ENCODE measurements at regions not wholly inside any gene's neighbourhood (a gene's known extent, or its start where the extent isn't known, plus 50 kb on each side); places are given as distances from the start of the nearest gene placed in this dataset.
"Not testable (repeated sequence)": the region's sequence is repeated elsewhere in the genome, so short reads cannot be mapped to it uniquely, and the experiment has no call there.

DNA sequence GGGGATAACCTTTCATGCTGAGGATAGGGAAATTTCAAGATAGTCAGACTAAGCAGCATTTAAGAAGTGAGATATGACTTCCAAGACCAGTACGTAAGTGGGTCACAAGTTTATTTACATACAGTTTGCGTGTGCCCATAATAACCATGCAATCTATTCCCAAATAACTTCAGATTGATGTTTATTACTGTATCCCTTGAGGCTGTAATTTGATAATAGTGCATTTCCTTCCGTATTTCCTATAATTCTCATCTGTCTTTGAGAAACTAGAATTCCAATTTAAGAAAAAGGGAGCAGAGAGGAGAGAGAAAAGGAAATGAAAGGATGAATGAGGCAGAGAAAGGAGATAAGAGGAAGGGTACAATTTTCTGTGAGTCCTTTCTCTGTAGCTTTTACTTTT, 1073.1 kb downstream of the EPHA3 start:
- Mint-ChIP-seq H3K27ac (no peak overlapping the region), H3K27me3 (no peaks in the 10 kb centered on the region), H3K9me3 (no peaks in the 10 kb centered on the region), H3K4me3 (no peak overlapping the region), H3K4me1 (ENCODE audit: low read depth) (no peaks in the 10 kb centered on the region), H3K36me3 (ENCODE audit: low read depth) (no peaks in the 10 kb centered on the region)
- no peaks in the 10 kb centered on the region for H3K4me1 ChIP-seq (ENCODE audit: insufficient read depth, low read length)
- no peaks in the 10 kb centered on the region for H3K36me3 ChIP-seq (ENCODE audit: insufficient read depth, low read length)
- peaks cover 0 to 13% of the 10 kb centered on the region in 2 experiments for H3K9me3 ChIP-seq (ENCODE audit: control insufficient read depth in 1 of 2, insufficient read depth in 1 of 2, low read length in 2 of 2)
- ATAC-seq (ENCODE audit: poor library complexity) = no peak
- DNase-seq = no peak
- TF ChIP-seq, protein P1, sequence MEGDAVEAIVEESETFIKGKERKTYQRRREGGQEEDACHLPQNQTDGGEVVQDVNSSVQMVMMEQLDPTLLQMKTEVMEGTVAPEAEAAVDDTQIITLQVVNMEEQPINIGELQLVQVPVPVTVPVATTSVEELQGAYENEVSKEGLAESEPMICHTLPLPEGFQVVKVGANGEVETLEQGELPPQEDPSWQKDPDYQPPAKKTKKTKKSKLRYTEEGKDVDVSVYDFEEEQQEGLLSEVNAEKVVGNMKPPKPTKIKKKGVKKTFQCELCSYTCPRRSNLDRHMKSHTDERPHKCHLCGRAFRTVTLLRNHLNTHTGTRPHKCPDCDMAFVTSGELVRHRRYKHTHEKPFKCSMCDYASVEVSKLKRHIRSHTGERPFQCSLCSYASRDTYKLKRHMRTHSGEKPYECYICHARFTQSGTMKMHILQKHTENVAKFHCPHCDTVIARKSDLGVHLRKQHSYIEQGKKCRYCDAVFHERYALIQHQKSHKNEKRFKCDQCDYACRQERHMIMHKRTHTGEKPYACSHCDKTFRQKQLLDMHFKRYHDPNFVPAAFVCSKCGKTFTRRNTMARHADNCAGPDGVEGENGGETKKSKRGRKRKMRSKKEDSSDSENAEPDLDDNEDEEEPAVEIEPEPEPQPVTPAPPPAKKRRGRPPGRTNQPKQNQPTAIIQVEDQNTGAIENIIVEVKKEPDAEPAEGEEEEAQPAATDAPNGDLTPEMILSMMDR (IDR thresholded peaks at IDR 0.05) = no peak
- POLR2A ChIA-PET = no interaction called here
- intact Hi-C loops (cut with DNase I, micrococcal nuclease) = loop anchor here in 1 of 2 experiments (10.0 kb wide), 1 partner anchor 1976 kb away; no protein-coding TSS in a partner anchor
- CTCF ChIA-PET = no interaction called here
- H3K4me3 ChIP-seq (ENCODE audit: low read length) = no peak overlapping the region
- no peak overlapping the region for H3K27ac ChIP-seq (ENCODE audit: low read depth in 1 of 2, low read length in 2 of 2)
- no peaks in the 10 kb centered on the region for H3K27me3 ChIP-seq (ENCODE audit: control insufficient read depth in 1 of 2, insufficient read depth in 2 of 2, low read length in 2 of 2)

DNA sequence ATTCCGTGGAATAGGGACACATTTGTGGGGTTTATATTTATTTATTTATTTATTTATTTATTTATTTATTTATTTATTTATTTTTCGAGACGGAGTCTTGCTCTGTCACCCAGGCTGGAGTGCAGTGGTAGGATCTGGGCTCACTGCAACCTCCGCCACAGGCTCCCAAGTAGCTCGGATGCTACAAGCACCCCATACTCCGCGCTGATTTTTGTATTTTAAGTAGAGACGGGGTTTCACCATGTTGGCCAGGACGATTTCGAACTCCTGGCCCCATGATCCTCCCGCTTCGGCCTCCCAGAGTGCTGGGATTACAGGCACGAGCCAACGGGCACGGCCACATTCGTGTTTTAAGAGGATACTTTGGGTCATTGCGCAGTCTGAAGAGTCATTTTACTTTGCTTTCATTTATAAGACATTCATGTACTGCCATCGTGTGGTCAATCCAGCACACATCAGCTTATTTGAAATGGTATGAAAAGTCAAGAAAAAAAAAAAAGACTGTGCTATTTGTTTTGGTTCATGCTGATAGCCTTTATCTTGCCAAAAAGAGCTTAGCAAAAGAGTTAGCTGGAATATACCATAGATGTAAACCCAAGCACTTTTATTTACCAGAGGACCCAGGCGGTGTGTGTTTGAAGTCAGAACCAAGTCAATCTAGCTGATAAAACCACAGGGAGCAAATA, 1075.0 kb downstream of the EPHA3 start:
- DNase-seq; H3K4me1 Mint-ChIP-seq (ENCODE audit: low read depth); H3K36me3 Mint-ChIP-seq (ENCODE audit: low read depth); H3K9me3 Mint-ChIP-seq; CTCF ChIA-PET; H3K36me3 ChIP-seq (ENCODE audit: insufficient read depth, low read length); H3K27me3 ChIP-seq (ENCODE audit: control insufficient read depth in 1 of 2, insufficient read depth in 2 of 2, low read length in 2 of 2); H3K4me3 ChIP-seq (ENCODE audit: low read length); H3K4me3 Mint-ChIP-seq; H3K27ac ChIP-seq (ENCODE audit: low read depth in 1 of 2, low read length in 2 of 2); H3K27ac Mint-ChIP-seq; POLR2A ChIA-PET; H3K27me3 Mint-ChIP-seq; H3K4me1 ChIP-seq (ENCODE audit: insufficient read depth, low read length): not testable (repeated sequence)
- H3K9me3 ChIP-seq (ENCODE audit: control insufficient read depth in 1 of 2, insufficient read depth in 1 of 2, low read length in 2 of 2) = peaks cover 0 to 13% of the 10 kb centered on the region in 2 experiments
- peak; percentile 34 for ATAC-seq (ENCODE audit: poor library complexity)
- intact Hi-C loops (cut with DNase I, micrococcal nuclease) = loop anchor here in 1 of 2 experiments (10.0 kb wide), 1 partner anchor 1978 kb away; no protein-coding TSS in a partner anchor

DNA sequence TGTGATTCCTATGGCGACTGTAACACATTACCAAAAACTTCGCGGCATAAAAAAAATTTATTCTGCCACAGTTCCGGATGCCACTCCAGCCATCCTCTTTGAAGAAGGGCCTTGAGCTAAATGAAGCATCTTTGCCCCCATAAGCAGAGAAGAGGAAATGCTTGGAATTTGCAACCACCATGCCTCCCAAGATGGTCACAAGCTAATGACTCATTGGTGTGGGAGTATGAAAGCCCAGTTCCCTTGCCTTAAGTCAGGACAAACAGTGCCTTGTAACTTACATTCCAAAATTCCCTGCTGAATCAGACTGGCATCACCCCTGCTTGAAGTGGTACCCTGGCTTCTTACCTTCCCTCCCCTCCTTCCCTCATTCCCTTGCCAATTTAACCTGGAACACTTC, 1077.4 kb downstream of the EPHA3 start:
- TF ChIP-seq, protein P1 (IDR thresholded peaks at IDR 0.05) = no peak
- DNase-seq (no peak), ATAC-seq (ENCODE audit: poor library complexity) (no peak)
- Mint-ChIP-seq H3K27ac (no peak overlapping the region), H3K4me3 (no peak overlapping the region), H3K36me3 (ENCODE audit: low read depth) (no peaks in the 10 kb centered on the region), H3K9me3 (peaks cover 4% of the 10 kb centered on the region), H3K27me3 (no peaks in the 10 kb centered on the region), H3K4me1 (ENCODE audit: low read depth) (no peaks in the 10 kb centered on the region)
- Histone ChIP-seq H3K9me3 (ENCODE audit: control insufficient read depth in 1 of 2, insufficient read depth in 1 of 2, low read length in 2 of 2) (peaks cover 0 to 4% of the 10 kb centered on the region in 2 experiments), H3K4me3 (ENCODE audit: low read length) (no peak overlapping the region), H3K27me3 (ENCODE audit: control insufficient read depth in 1 of 2, insufficient read depth in 2 of 2, low read length in 2 of 2) (no peaks in the 10 kb centered on the region), H3K27ac (ENCODE audit: low read depth in 1 of 2, low read length in 2 of 2) (no peak overlapping the region), H3K36me3 (ENCODE audit: insufficient read depth, low read length) (no peaks in the 10 kb centered on the region), H3K4me1 (ENCODE audit: insufficient read depth, low read length) (no peaks in the 10 kb centered on the region)
- CTCF ChIA-PET = no interaction called here
- intact Hi-C loops (cut with DNase I, micrococcal nuclease) = loop anchor here in 1 of 2 experiments (10.0 kb wide), 1 partner anchor 1980 kb away; no protein-coding TSS in a partner anchor
- POLR2A ChIA-PET = no interaction called here

DNA sequence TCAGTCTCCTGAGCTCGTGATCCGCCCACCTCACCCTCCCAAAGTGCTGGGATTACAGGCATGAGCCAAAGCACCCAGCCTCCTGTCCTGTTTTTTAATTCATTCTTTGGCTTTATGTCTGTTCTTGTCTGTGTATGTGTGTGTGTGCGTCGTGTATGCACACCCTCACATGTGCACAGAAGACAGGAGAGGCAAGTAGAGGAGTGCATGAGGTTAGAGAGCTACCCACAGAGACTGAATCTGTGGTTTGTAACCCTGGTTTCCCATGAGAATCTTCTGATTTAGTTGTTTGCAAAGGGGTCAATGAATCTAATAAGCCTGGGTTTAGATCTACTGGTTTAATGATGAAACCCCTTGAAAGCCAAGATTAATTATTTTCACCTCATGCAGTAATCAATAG, 1090.0 kb downstream of the EPHA3 start:
- H3K27me3 Mint-ChIP-seq; H3K27ac Mint-ChIP-seq; H3K4me3 ChIP-seq (ENCODE audit: low read length); H3K9me3 Mint-ChIP-seq; H3K27me3 ChIP-seq (ENCODE audit: control insufficient read depth in 1 of 2, insufficient read depth in 2 of 2, low read length in 2 of 2); ATAC-seq (ENCODE audit: poor library complexity); intact Hi-C loops (cut with DNase I, micrococcal nuclease); CTCF ChIA-PET; DNase-seq; H3K4me1 ChIP-seq (ENCODE audit: insufficient read depth, low read length); H3K9me3 ChIP-seq (ENCODE audit: control insufficient read depth in 1 of 2, insufficient read depth in 1 of 2, low read length in 2 of 2); H3K36me3 ChIP-seq (ENCODE audit: insufficient read depth, low read length); H3K36me3 Mint-ChIP-seq (ENCODE audit: low read depth); H3K4me1 Mint-ChIP-seq (ENCODE audit: low read depth); POLR2A ChIA-PET; H3K27ac ChIP-seq (ENCODE audit: low read depth in 1 of 2, low read length in 2 of 2); H3K4me3 Mint-ChIP-seq: not testable (repeated sequence)

DNA sequence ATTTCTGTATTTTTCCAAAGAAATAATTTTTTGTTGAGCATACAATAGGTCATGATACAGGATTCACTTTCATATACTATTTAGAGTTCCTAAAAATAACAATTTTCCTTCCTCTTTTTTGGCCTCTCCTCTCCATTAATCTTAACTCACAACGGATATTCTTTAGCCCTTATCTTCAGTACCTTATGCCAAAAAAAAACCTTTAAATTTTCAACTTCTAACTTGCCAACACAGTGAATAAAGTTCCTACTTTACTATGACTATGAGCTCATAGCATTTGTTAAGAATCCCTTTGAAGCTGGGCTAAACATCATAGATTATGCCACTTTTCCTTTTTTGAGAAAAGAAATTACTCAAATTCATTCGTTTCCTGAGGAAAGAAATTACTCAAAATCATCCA, 1095.5 kb downstream of the EPHA3 start:
- ATAC-seq (ENCODE audit: poor library complexity); H3K27me3 Mint-ChIP-seq; H3K27ac ChIP-seq (ENCODE audit: low read depth in 1 of 2, low read length in 2 of 2); DNase-seq; H3K36me3 Mint-ChIP-seq (ENCODE audit: low read depth); POLR2A ChIA-PET; H3K4me1 Mint-ChIP-seq (ENCODE audit: low read depth); H3K4me1 ChIP-seq (ENCODE audit: insufficient read depth, low read length); intact Hi-C loops (cut with DNase I, micrococcal nuclease); H3K27ac Mint-ChIP-seq; H3K4me3 ChIP-seq (ENCODE audit: low read length); H3K9me3 ChIP-seq (ENCODE audit: control insufficient read depth in 1 of 2, insufficient read depth in 1 of 2, low read length in 2 of 2); H3K27me3 ChIP-seq (ENCODE audit: control insufficient read depth in 1 of 2, insufficient read depth in 2 of 2, low read length in 2 of 2); H3K36me3 ChIP-seq (ENCODE audit: insufficient read depth, low read length); H3K4me3 Mint-ChIP-seq; CTCF ChIA-PET: not testable (repeated sequence)
- peaks cover 16% of the 10 kb centered on the region for H3K9me3 Mint-ChIP-seq

DNA sequence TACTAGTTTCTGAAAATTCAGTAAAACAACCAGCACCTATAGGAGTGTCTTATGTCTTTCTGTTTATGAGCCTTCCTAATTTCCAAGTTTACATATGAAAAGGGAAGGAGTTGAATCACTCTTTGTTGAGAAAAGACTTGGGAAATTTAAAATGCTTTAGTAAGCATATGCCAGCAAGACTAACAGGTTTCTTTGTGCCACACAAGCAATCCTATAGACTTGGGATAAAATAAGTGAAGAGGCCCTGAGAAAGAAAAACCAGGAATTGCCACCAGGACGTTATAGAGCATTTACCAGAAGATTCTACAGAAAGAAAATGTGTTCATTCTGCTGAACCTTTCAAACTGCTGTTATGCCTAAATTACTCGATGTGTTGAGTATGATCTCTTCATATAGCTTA, 1099.1 kb downstream of the EPHA3 start:
- H3K4me1 Mint-ChIP-seq (ENCODE audit: low read depth); CTCF ChIA-PET: not testable (repeated sequence)

More for the DNA sequence above, 1099.1 kb downstream of the EPHA3 start:
- H3K9me3 Mint-ChIP-seq = peaks cover 20% of the 10 kb centered on the region
- H3K9me3 ChIP-seq (ENCODE audit: control insufficient read depth in 1 of 2, insufficient read depth in 1 of 2, low read length in 2 of 2); POLR2A ChIA-PET; H3K27ac Mint-ChIP-seq; H3K27ac ChIP-seq (ENCODE audit: low read depth in 1 of 2, low read length in 2 of 2); intact Hi-C loops (cut with DNase I, micrococcal nuclease); H3K27me3 Mint-ChIP-seq; H3K27me3 ChIP-seq (ENCODE audit: control insufficient read depth in 1 of 2, insufficient read depth in 2 of 2, low read length in 2 of 2); H3K36me3 Mint-ChIP-seq (ENCODE audit: low read depth); H3K36me3 ChIP-seq (ENCODE audit: insufficient read depth, low read length); H3K4me1 ChIP-seq (ENCODE audit: insufficient read depth, low read length); H3K4me3 Mint-ChIP-seq; ATAC-seq (ENCODE audit: poor library complexity); DNase-seq; H3K4me3 ChIP-seq (ENCODE audit: low read length): not testable (repeated sequence)
